DND-41 (cell line): ENCODE measurements at regions not wholly inside any gene's neighbourhood (a gene's known extent, or its start where the extent isn't known, plus 50 kb on each side); places are given as distances from the start of the nearest gene placed in this dataset.

Experiments used
- ATAC-seq: fragments of 200-7000 bp; cut with Tn5 transposase; 3 replicates; pipeline ENCODE4 v1.9.1; 2021; ENCODE audit warnings: low read depth; ENCODE audit not compliant: insufficient read depth
- DNase-seq: peaks from one replicate; pipeline ENCODE4 v3.0.0-alpha.2; 2020
- H2AFZ ChIP-seq: 2 replicates; pipeline ENCODE4 v1.6.0; 2012; ENCODE audit warnings: low read depth, low read length
- H3K27ac ChIP-seq: 2 replicates; pipeline ENCODE4 v1.5.1; 2012; ENCODE audit warnings: low read length, inconsistent platforms
- H3K27me3 ChIP-seq: fragments of 200-600 bp; sonication (generic); 2 replicates; pipeline ENCODE4 v1.6.0; 2012; ENCODE audit warnings: low read length, mild to moderate bottlenecking, inconsistent platforms; ENCODE audit not compliant: insufficient read depth, poor library complexity
- H3K36me3 ChIP-seq: 2 replicates; pipeline ENCODE4 v1.5.1; 2012; ENCODE audit warnings: low read length, inconsistent platforms; ENCODE audit not compliant: insufficient read depth
- H3K4me1 ChIP-seq: 2 replicates; pipeline ENCODE4 v1.5.1; 2012; ENCODE audit warnings: mild to moderate bottlenecking, low read length; ENCODE audit not compliant: insufficient read depth
- H3K4me2 ChIP-seq: 2 replicates; pipeline ENCODE4 v1.6.0; 2012; ENCODE audit warnings: mild to moderate bottlenecking, moderate library complexity, low read length, inconsistent platforms; ENCODE audit not compliant: insufficient read depth
- H3K4me3 ChIP-seq, 2 experiments: fragments of 200-600 bp in 1 of 2; shearing (Covaris generic) in 1 of 2; 2 replicates each; pipeline ENCODE4 v1.5.1; 2012 to 2016; ENCODE audit warnings: inconsistent platforms in 2 of 2, low read length in 2 of 2, mild to moderate bottlenecking in 2 of 2, low read depth in 1 of 2, moderate library complexity in 1 of 2
- H3K79me2 ChIP-seq: 2 replicates; pipeline ENCODE4 v1.6.0; 2012; ENCODE audit warnings: low read length, inconsistent platforms; ENCODE audit not compliant: insufficient read depth
- H3K9ac ChIP-seq: 2 replicates; pipeline ENCODE4 v1.6.0; 2012; ENCODE audit warnings: low read depth, mild to moderate bottlenecking, inconsistent platforms, low read length, moderate library complexity
- H3K9me3 ChIP-seq: 2 replicates; pipeline ENCODE4 v1.5.1; 2012; ENCODE audit warnings: low read length, moderate library complexity, mild to moderate bottlenecking, inconsistent platforms; ENCODE audit not compliant: insufficient read depth, severe bottlenecking
- H4K20me1 ChIP-seq: 2 replicates; pipeline ENCODE4 v1.6.0; 2012; ENCODE audit warnings: low read length; ENCODE audit not compliant: insufficient read depth
- EZH2 ChIP-seq: IDR thresholded peaks from 3 replicates; pipeline ENCODE4 v1.6.1; 2012; ENCODE audit warnings: borderline replicate concordance, low read depth, mild to moderate bottlenecking, moderate library complexity, low read length, inconsistent platforms; ENCODE audit not compliant: severe bottlenecking
- TF ChIP-seq, protein P1 (sequence below): IDR thresholded peaks from 2 replicates; pipeline ENCODE4 v1.5.1; 2012; ENCODE audit warnings: borderline replicate concordance, low read length, moderate library complexity, mild to moderate bottlenecking; ENCODE audit not compliant: poor library complexity, severe bottlenecking; ENCODE audit errors: extremely low read depth

DNA sequence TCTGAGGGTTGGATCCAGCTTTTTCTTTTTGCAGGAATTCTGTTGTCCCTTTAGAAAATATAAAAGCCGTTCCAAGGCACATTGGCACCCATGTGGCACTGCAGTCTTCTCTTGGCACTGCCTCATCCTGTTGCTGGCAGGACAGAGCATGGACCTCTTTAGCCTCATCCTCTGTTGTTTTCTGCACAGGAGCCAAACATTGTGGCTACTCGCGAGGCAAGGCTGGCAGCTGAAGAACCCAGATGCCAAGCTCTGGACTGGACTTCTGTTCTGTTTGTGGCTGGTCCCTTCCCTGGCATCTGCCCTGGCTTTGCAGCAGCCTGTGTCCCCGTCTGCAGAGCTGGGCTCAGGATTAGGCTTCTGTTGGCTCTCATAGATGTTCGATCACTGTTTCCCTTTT lies 224.7 kb upstream of the TBC1D5 start:
- Histone ChIP-seq H3K36me3 (no peaks in the 10 kb centered on the region), H2AFZ (peak overlapping the region; percentile 38), H3K4me2 (no peak overlapping the region), H3K79me2 (no peaks in the 10 kb centered on the region), H3K27ac (peak overlapping the region; percentile 98), H3K27me3 (no peaks in the 10 kb centered on the region), H3K9me3 (no peaks in the 10 kb centered on the region), H4K20me1 (no peaks in the 10 kb centered on the region), H3K4me3 (no peak overlapping the region), H3K9ac (no peak overlapping the region), H3K4me1 (peaks cover 90% of the 10 kb centered on the region)
- no peak for TF ChIP-seq EZH2
- TF ChIP-seq, protein P1, sequence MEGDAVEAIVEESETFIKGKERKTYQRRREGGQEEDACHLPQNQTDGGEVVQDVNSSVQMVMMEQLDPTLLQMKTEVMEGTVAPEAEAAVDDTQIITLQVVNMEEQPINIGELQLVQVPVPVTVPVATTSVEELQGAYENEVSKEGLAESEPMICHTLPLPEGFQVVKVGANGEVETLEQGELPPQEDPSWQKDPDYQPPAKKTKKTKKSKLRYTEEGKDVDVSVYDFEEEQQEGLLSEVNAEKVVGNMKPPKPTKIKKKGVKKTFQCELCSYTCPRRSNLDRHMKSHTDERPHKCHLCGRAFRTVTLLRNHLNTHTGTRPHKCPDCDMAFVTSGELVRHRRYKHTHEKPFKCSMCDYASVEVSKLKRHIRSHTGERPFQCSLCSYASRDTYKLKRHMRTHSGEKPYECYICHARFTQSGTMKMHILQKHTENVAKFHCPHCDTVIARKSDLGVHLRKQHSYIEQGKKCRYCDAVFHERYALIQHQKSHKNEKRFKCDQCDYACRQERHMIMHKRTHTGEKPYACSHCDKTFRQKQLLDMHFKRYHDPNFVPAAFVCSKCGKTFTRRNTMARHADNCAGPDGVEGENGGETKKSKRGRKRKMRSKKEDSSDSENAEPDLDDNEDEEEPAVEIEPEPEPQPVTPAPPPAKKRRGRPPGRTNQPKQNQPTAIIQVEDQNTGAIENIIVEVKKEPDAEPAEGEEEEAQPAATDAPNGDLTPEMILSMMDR: no peak
- DNase-seq (no peak), ATAC-seq (no peak)

DNA sequence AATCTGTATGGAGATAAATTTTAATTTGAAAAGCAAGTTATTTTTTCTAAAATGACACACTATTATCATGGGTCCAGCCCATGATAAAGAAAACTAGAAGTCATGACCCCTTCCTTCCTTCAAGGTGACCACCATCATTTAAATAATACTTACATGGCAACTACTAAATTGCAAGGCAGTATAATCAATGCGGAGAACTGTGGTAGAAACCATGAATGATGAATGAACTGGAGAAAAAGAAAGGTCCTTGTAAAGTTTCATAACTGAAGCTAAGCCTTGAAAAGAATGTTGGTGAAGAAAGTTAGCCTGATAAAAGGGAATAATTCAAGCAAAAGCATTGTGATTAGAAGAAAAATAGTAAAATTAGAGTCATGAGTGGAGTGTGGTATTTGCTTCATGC lies 222.9 kb upstream of the TBC1D5 start:
- peak overlapping the region; percentile 98 for H3K27ac ChIP-seq
- no peak for DNase-seq

DNA sequence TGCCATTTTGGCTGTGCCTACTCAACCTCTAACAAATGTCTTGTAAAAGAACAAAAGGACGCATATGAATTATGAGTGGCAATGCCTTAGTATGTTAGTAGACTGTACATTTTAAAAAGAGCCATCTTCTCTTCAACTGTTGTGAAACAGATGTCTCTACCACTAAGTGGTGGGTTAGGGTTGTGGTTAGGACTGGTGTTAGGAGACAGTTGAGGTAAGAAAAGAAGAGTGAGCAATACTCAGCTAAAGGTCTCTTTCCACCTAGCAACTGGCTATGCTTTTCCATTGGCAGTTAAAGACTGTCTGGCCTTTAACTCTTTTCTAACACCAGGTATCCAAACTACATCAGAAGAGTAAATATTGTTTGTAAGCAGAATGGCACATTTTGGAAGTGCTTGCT lies 221.7 kb upstream of the TBC1D5 start:
- Histone ChIP-seq H4K20me1 (no peaks in the 10 kb centered on the region), H3K4me3 (no peak overlapping the region), H3K36me3 (no peaks in the 10 kb centered on the region), H3K9me3 (no peaks in the 10 kb centered on the region), H3K9ac (peak overlapping the region; percentile 56), H3K27me3 (no peaks in the 10 kb centered on the region), H2AFZ (peak overlapping the region; percentile 64), H3K27ac (peak overlapping the region; percentile 98), H3K79me2 (no peaks in the 10 kb centered on the region), H3K4me1 (peaks cover 69% of the 10 kb centered on the region), H3K4me2 (peak overlapping the region; percentile 8)
- no peak for TF ChIP-seq EZH2
- TF ChIP-seq, protein P1: no peak
- peak; percentile 74 for DNase-seq
- ATAC-seq: peak; percentile 97

More for the DNA sequence above, 222.9 kb upstream of the TBC1D5 start:
- Histone ChIP-seq H3K79me2 (no peaks in the 10 kb centered on the region), H3K9ac (peak overlapping the region; percentile 56), H3K27me3 (no peaks in the 10 kb centered on the region), H3K9me3 (no peaks in the 10 kb centered on the region), H3K4me2 (no peak overlapping the region), H3K4me1 (peaks cover 77% of the 10 kb centered on the region), H4K20me1 (no peaks in the 10 kb centered on the region), H3K4me3 (no peak overlapping the region), H2AFZ (peak overlapping the region; percentile 42), H3K36me3 (no peaks in the 10 kb centered on the region)
- ATAC-seq: no peak
- TF ChIP-seq EZH2: no peak
- TF ChIP-seq, protein P1: no peak

DNA sequence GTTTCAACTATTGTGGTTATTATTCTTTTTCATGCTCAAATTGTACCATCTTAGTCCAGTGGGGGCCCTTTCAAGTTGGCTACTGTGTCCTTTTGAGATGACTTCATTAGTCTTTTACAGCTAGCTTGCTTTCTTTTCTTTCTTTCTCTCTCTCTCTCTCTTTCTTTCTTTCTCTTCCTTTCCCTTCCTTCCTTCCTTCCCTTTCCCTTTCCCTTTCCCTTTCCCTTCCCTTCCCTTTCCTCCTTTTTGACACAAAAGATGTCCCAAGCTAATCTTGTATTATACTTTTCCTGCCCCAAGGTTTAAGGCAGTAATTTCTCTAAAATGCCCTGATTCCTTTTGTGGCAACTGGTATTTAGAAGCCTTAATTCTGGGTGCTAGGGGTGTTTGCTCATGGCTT lies 213.0 kb upstream of the TBC1D5 start:
- no peak for ATAC-seq
- no peak overlapping the region for H3K4me3 ChIP-seq
- no peaks in the 10 kb centered on the region for H3K79me2 ChIP-seq
- no peak overlapping the region for H3K9ac ChIP-seq
- no peaks in the 10 kb centered on the region for H3K27me3 ChIP-seq
- TF ChIP-seq, protein P1: no peak
- TF ChIP-seq EZH2: no peak
- peaks cover 4% of the 10 kb centered on the region; the same call in 1 of the 2 replicates for H3K4me1 ChIP-seq
- H3K27ac ChIP-seq: no peak overlapping the region
- peaks cover 18% of the 10 kb centered on the region for H3K9me3 ChIP-seq
- H3K36me3 ChIP-seq: no peaks in the 10 kb centered on the region
- H2AFZ ChIP-seq: no peak overlapping the region
- H4K20me1 ChIP-seq: no peaks in the 10 kb centered on the region
- DNase-seq: no peak
- H3K4me2 ChIP-seq: no peak overlapping the region
